Neuronal stem cell (in vitro differentiated cells): ENCODE measurements at regions not wholly inside any gene's neighbourhood (a gene's known extent, or its start where the extent isn't known, plus 50 kb on each side); places are given as distances from the start of the nearest gene placed in this dataset.

Experiments
- DNase-seq: peaks from one replicate; pipeline ENCODE4 v3.0.0-alpha.2; 2013; ENCODE audit warnings: low spot score
- H2AFZ ChIP-seq: one replicate; pipeline ENCODE4 v1.6.1; 2013; ENCODE audit warnings: mild to moderate bottlenecking, low read length, inconsistent platforms
- H2AK5ac ChIP-seq: 2 replicates; pipeline ENCODE4 v1.6.1; 2013; ENCODE audit warnings: low read depth, mild to moderate bottlenecking, inconsistent platforms, low read length, moderate library complexity, mixed read lengths
- H2BK120ac ChIP-seq: 2 replicates; pipeline ENCODE4 v1.6.1; 2013; ENCODE audit warnings: low read depth, mild to moderate bottlenecking, inconsistent platforms, low read length, moderate library complexity, mixed read lengths
- H2BK12ac ChIP-seq: one replicate; pipeline ENCODE4 v1.6.1; 2013; ENCODE audit warnings: low read length, inconsistent platforms
- H2BK15ac ChIP-seq: 2 replicates; pipeline ENCODE4 v1.6.1; 2013; ENCODE audit warnings: mild to moderate bottlenecking, low read length, inconsistent platforms, mixed read lengths
- H2BK5ac ChIP-seq: one replicate; pipeline ENCODE4 v1.6.1; 2013; ENCODE audit warnings: inconsistent platforms, mild to moderate bottlenecking, low read length, moderate library complexity
- H3K14ac ChIP-seq: one replicate; pipeline ENCODE4 v1.6.1; 2013; ENCODE audit warnings: low read length, inconsistent platforms
- H3K18ac ChIP-seq: 2 replicates; pipeline ENCODE4 v1.6.1; 2013; ENCODE audit warnings: low read length, inconsistent platforms
- H3K23ac ChIP-seq: 2 replicates; pipeline ENCODE4 v1.6.1; 2013; ENCODE audit warnings: low read depth, mild to moderate bottlenecking, mixed read lengths, low read length, inconsistent platforms; ENCODE audit not compliant: poor library complexity
- H3K27ac ChIP-seq: replicated peaks from 3 replicates; pipeline ENCODE4 v1.5.1; 2013; ENCODE audit warnings: low read length, inconsistent platforms
- H3K27me3 ChIP-seq, 3 experiments: 2 replicates each; pipeline ENCODE4 v1.6.1; 2013; ENCODE audit warnings: low read length in 3 of 3, mild to moderate bottlenecking in 2 of 3, inconsistent platforms in 1 of 3, low read depth in 1 of 3, mixed read lengths in 1 of 3, moderate library complexity in 1 of 3; ENCODE audit not compliant: control insufficient read depth in 3 of 3, insufficient read depth in 3 of 3
- H3K36me3 ChIP-seq, 2 donors: replicated peaks in 1 of 2; 2 replicates each; pipeline ENCODE4 v1.6.1; 2013; ENCODE audit warnings: low read length in 2 of 2; ENCODE audit not compliant: control insufficient read depth in 2 of 2, insufficient read depth in 2 of 2
- H3K4ac ChIP-seq: 2 replicates; pipeline ENCODE4 v1.6.1; 2013; ENCODE audit warnings: inconsistent platforms, mild to moderate bottlenecking, low read length, moderate library complexity
- H3K4me1 ChIP-seq, 2 donors: 1 replicate in 1 of 2; 2 replicates in 1 of 2; pipeline ENCODE4 v1.6.1; 2013; ENCODE audit warnings: low read length in 2 of 2, low read depth in 1 of 2; ENCODE audit not compliant: control insufficient read depth in 2 of 2, insufficient read depth in 1 of 2
- H3K4me2 ChIP-seq: one replicate; pipeline ENCODE4 v1.6.1; 2013; ENCODE audit warnings: mild to moderate bottlenecking, low read length, inconsistent platforms; ENCODE audit not compliant: insufficient read depth, poor library complexity, severe bottlenecking
- H3K4me3 ChIP-seq, 2 donors: 2 replicates each; pipeline ENCODE4 v1.5.1; 2013; ENCODE audit warnings: low read length in 2 of 2, mild to moderate bottlenecking in 2 of 2, inconsistent platforms in 1 of 2, moderate library complexity in 1 of 2
- H3K79me1 ChIP-seq: one replicate; pipeline ENCODE4 v1.6.1; 2013; ENCODE audit warnings: low read depth, mild to moderate bottlenecking, inconsistent platforms, low read length, moderate library complexity
- H3K9ac ChIP-seq: one replicate; pipeline ENCODE4 v1.6.1; 2013; ENCODE audit warnings: mild to moderate bottlenecking, low read depth, low read length, inconsistent platforms; ENCODE audit not compliant: poor library complexity
- H3K9me3 ChIP-seq, 2 donors: replicated peaks in 1 of 2; 2 replicates each; pipeline versions ENCODE3 to v1.6.1; 2013; ENCODE audit warnings: low read length in 2 of 2, mild to moderate bottlenecking in 2 of 2, inconsistent platforms in 1 of 2, low read depth in 1 of 2, mixed read lengths in 1 of 2, moderate library complexity in 1 of 2; ENCODE audit not compliant: control insufficient read depth in 2 of 2, insufficient read depth in 1 of 2
- H4K8ac ChIP-seq: one replicate; pipeline ENCODE4 v1.6.1; 2013; ENCODE audit warnings: low read depth, mild to moderate bottlenecking, inconsistent platforms, low read length, moderate library complexity
- H4K91ac ChIP-seq: one replicate; pipeline ENCODE4 v1.6.1; 2013; ENCODE audit warnings: low read length, low read depth, mild to moderate bottlenecking, inconsistent platforms; ENCODE audit not compliant: poor library complexity
- WGBS, 2 donors: extraction: QIAGEN DNeasy Blood & Tissue Kit; methylation state at CpG; one replicate each; pipeline ENCODE4 v1.1.7; 2013; ENCODE audit warnings: missing lambda C conversion rate in 2 of 2, mixed read lengths in 1 of 2; ENCODE audit not compliant: insufficient read length in 2 of 2, insufficient replicate concordance in 1 of 2; ENCODE audit errors: extremely low coverage in 2 of 2; 5-methylcytosine and 5-hydroxymethylcytosine counted together

- Histone ChIP-seq H2AFZ (no peak overlapping the region), H2BK120ac (no peak overlapping the region), H3K9ac (no peak overlapping the region), H3K27me3 (no peaks in the 10 kb centered on the region), H3K14ac (no peak overlapping the region), H3K23ac (no peak overlapping the region), H3K4me3 (no peak overlapping the region), H3K9me3 (peaks cover 2 to 7% of the 10 kb centered on the region in 2 donors), H2BK15ac (no peak overlapping the region), H3K79me1 (no peaks in the 10 kb centered on the region), H4K8ac (no peak overlapping the region), H3K27ac (no peak overlapping the region), H3K4me1 (no peaks in the 10 kb centered on the region), H3K18ac (no peak overlapping the region), H3K36me3 (peaks cover 0 to 1% of the 10 kb centered on the region in 2 donors), H2AK5ac (no peak overlapping the region), H4K91ac (no peak overlapping the region), H3K4me2 (no peak overlapping the region), H2BK5ac (no peak overlapping the region), H2BK12ac (no peak overlapping the region), H3K4ac (no peak overlapping the region)
- no peak for DNase-seq
Observed at GRCh38 chr10:4541292-4541691, 284.7 kb upstream of the AKR1E2 start.

- Histone ChIP-seq H3K36me3 (peaks cover 0 to 1% of the 10 kb centered on the region in 2 donors), H4K8ac (no peak overlapping the region), H2AK5ac (no peak overlapping the region), H3K27ac (no peak overlapping the region), H3K4me1 (no peaks in the 10 kb centered on the region), H4K91ac (no peak overlapping the region), H3K18ac (no peak overlapping the region), H2BK120ac (no peak overlapping the region), H2AFZ (no peak overlapping the region), H3K4me3 (no peak overlapping the region), H3K4me2 (no peak overlapping the region), H2BK5ac (no peak overlapping the region), H2BK15ac (no peak overlapping the region), H3K9me3 (peaks cover 2 to 7% of the 10 kb centered on the region in 2 donors), H3K27me3 (no peaks in the 10 kb centered on the region), H3K23ac (no peak overlapping the region), H3K4ac (no peak overlapping the region), H3K79me1 (no peaks in the 10 kb centered on the region), H3K14ac (no peak overlapping the region), H3K9ac (no peak overlapping the region), H2BK12ac (no peak overlapping the region)
- no peak for DNase-seq
- WGBS, 2 donors = no CpG with 5 or more reads among the region's 4 CpGs
Observed at GRCh38 chr10:4538016-4538415, 288.0 kb upstream of the AKR1E2 start.

- Histone ChIP-seq H3K9me3 (peaks cover 2 to 7% of the 10 kb centered on the region in 2 donors), H3K36me3 (no peaks in the 10 kb centered on the region), H3K4ac (no peak overlapping the region), H2BK5ac (no peak overlapping the region), H4K91ac (no peak overlapping the region), H3K4me3 (no peak overlapping the region), H4K8ac (no peak overlapping the region), H3K23ac (no peak overlapping the region), H2BK15ac (no peak overlapping the region), H2AFZ (no peak overlapping the region), H2BK120ac (no peak overlapping the region), H3K18ac (peak overlapping the region; percentile 60), H3K14ac (no peak overlapping the region), H3K4me1 (no peaks in the 10 kb centered on the region), H3K27ac (no peak overlapping the region), H3K4me2 (no peak overlapping the region), H3K79me1 (no peaks in the 10 kb centered on the region), H2AK5ac (no peak overlapping the region), H3K9ac (no peak overlapping the region), H3K27me3 (no peaks in the 10 kb centered on the region), H2BK12ac (no peak overlapping the region)
- no peak for DNase-seq
- WGBS, 2 donors = no CpG with 5 or more reads among the region's 4 CpGs
Observed at GRCh38 chr10:4535521-4535920, 290.5 kb upstream of the AKR1E2 start.

- no peak for DNase-seq
- H2BK120ac ChIP-seq = no peak overlapping the region
- no peak overlapping the region for H2BK5ac ChIP-seq
- H3K4me2 ChIP-seq = no peak overlapping the region
- H3K4me1 ChIP-seq = no peaks in the 10 kb centered on the region
- no peak overlapping the region for H3K9ac ChIP-seq
- no peak overlapping the region for H3K14ac ChIP-seq
- H2AK5ac ChIP-seq = no peak overlapping the region
- no peaks in the 10 kb centered on the region for H3K27me3 ChIP-seq
- no peak overlapping the region for H3K23ac ChIP-seq
- no CpG with 5 or more reads among the region's 6 CpGs for WGBS, 2 donors
- H3K9me3 ChIP-seq = peaks cover 0 to 7% of the 10 kb centered on the region in 2 donors
- no peaks in the 10 kb centered on the region for H3K36me3 ChIP-seq
- no peak overlapping the region for H2BK12ac ChIP-seq
- H3K18ac ChIP-seq = no peak overlapping the region
- H3K4me3 ChIP-seq = no peak overlapping the region
- H4K91ac ChIP-seq = no peak overlapping the region
- no peak overlapping the region for H3K4ac ChIP-seq
- H4K8ac ChIP-seq = no peak overlapping the region
- H2AFZ ChIP-seq = peak overlapping the region; percentile 62
- H2BK15ac ChIP-seq = no peak overlapping the region
- H3K79me1 ChIP-seq = no peaks in the 10 kb centered on the region
- no peak overlapping the region for H3K27ac ChIP-seq
Observed at GRCh38 chr10:4533621-4534020, 292.4 kb upstream of the AKR1E2 start.
